NCI-H2227 (cell line): ENCODE measurements at regions not wholly inside any gene's neighbourhood (a gene's known extent, or its start where the extent isn't known, plus 50 kb on each side); places are given as distances from the start of the nearest gene placed in this dataset.

Experiments used
- DNase-seq: peaks from one replicate; lab custom pipeline; 2025; ENCODE audit not compliant: unreplicated experiment; lab: John Stamatoyannopoulos, UW

DNA sequence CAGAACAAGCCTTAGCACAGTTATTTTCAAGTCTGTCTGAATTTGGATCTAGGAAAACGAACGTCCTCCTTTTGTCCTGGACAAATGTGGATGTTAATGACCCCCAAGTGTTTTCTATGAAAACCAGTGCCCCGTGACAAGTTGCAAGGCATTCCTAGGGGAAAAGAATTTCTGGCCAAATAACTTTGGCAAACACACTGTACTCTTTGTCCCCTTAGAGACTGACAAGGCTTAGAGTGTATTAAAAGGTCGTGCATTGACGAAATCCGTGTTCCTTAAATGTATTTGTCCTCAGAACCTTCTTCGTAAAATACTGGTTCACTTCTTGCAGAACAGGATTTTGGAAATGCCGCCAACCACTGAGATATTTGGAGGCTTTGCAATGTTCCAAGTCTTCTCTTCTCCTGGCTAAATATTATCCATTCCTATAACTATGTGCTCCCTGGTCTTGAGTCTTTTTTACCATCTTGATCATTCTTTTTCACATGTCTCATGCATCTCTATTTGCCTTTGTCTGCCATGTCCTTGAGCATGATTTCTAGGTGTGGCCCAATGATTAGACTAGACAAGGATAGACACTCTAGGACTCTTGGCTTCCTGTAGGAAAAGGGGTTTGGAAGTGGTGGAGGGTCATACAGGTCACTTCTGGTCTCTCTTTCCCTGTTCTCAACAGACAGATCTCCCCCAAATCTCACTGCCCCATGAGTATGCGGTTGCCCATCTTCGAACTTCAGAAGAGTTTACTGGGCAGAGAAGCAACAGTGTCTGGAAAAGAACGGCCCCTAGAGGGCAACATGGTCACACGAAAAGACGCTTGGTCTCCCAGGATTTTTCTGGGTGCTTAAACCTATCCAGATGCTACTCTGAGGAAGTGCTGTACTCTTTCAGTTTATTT lies 117.5 kb downstream of the EDEM1 start:
- DNase-seq: peak; percentile 6

DNA sequence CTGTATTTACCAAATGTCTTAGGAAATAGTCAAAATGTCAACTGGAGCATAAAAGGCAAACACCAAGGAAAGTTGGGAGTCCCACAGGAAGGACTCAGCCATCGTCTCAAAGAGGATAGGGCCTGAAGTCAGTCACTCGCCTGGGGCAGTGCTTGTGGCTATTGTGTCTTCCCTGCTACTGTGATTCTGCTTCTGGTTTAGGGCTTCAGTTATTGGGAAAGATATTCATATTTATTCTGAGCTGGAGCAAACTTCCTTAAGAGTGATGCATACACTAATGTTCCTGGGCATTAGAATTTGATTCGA lies 118.1 kb downstream of the EDEM1 start:
- no peak for DNase-seq

DNA sequence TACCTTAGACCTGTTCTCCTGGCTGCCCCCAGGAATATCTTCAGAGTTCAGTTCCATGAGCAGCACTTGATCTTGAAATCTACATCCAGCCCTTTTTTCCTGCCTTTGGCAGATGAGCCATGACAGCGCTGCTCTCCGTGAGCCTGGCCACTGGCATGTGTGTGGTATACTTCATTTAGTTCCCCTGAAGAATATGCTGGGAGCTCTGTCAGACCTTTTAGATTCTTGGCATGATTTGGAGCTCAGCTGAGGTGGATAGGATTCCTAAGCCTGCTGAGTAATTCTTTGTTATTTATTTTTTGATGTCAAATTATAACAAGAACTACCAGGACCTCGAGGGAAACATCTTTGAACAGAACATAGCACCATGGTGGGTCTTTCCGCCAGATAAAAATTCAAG lies 121.7 kb downstream of the EDEM1 start:
- DNase-seq: no peak

DNA sequence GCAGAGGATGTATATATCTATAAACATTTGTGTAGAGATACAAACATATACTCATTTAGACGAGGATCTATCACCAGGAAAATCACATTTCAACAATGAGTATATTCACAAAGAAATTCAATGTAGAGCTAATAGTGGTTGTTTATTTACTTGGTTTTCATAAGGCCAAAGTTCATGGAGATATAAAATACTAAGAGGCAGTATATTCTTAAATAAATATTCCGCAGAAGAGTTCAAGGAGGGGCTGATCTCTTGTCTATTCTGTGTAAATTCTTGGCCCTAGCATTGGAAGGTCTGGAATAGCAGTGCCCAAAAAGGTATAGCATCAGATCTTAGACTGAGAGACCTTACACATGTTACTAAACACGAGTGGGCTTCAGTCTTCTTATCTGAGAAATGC lies 122.1 kb downstream of the EDEM1 start:
- no peak for DNase-seq

DNA sequence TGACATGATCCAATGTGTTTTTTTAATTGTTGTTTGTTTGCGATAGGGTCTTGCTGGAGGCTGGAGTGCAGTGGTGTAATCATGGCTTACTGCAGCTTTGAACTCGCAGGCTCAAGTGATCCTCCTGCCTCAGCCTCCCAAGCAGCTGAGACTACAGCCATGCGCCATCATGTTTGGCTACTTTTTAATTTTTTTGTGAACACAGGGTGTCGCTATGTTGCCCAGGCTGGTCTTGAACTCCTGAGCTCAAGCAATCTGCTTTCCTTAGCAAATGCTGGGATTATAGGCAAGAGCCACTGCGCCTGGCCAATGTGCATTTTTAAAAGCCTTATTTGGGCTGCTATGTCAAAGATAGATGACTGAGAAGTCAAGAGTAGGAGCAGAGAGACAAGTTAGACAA lies 123.0 kb downstream of the EDEM1 start:
- no peak for DNase-seq

DNA sequence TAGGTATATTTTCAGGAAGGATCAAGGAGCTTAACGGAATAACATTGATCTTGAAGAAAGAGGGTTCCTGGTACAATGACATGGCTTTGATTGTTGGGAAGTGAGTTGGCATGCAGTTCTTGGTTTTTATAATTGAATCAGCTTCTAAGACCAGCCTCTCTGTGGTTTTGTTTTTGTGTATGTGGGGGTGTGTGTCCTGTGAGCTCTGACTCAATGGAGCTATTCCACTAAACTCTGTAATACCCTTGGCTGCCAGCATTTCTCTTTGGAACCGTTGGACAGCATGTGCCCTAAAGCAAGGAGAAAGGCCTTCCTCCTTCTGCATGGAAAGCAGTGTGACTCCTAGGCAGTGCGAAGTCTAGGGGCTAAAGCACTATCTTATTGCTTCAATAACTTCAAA lies 124.8 kb downstream of the EDEM1 start:
- no peak for DNase-seq

DNA sequence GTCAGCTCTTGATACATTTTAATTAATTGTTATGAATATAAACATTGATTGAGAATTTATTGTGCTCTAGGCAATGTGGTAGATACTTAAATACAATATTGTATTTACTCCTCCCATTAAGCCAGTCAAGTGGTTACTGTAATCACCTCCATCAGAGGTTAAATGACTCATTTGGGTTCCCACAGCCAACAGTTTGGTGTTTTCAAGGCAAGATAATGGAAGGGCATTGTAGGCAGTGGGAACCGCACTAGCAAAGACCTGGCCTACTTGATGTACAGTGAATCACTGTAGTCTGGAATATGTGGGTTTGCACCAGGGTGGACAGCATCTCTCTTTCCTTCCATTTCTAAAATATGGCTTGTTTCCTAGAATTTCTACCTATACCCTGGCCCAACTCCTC lies 127.4 kb downstream of the EDEM1 start:
- no peak for DNase-seq

DNA sequence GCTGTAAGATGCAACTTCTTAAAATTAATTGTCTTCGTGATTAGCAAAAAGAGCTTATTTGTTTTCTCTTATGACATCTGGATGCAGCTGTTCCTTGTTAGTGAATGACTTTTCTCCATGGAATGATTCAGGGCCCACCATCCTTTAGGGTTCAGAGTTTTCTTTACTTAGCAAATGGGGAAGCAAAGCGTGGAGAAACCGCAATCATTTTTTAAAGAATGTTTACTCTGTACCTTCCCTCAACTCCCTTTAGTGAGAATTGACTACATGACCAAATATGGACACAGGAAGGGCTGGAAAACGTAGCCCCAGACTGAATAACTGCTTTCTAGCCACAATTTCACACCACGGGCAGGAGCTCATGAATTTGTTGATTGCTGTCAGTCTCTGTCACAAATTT lies 130.1 kb downstream of the EDEM1 start:
- DNase-seq: no peak

DNA sequence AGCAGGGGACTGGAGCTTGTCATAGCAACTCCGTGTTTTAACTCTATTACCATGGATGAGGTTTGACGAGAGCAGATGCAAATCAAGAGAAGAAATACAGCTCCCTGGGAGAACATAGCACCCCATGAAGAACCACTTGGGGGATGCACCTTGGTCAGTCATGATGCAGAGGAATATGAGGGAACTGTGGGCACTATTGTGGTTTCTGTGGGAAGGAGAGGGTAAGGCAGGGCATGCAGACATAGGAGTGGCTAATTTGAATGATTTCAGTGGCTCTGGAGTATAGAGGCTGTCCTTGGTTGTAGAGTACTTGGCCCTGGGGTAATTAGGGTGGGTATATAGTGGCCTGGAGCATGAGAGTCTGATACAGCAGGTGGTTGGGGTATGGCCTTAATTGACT lies 131.9 kb downstream of the EDEM1 start:
- DNase-seq: no peak

DNA sequence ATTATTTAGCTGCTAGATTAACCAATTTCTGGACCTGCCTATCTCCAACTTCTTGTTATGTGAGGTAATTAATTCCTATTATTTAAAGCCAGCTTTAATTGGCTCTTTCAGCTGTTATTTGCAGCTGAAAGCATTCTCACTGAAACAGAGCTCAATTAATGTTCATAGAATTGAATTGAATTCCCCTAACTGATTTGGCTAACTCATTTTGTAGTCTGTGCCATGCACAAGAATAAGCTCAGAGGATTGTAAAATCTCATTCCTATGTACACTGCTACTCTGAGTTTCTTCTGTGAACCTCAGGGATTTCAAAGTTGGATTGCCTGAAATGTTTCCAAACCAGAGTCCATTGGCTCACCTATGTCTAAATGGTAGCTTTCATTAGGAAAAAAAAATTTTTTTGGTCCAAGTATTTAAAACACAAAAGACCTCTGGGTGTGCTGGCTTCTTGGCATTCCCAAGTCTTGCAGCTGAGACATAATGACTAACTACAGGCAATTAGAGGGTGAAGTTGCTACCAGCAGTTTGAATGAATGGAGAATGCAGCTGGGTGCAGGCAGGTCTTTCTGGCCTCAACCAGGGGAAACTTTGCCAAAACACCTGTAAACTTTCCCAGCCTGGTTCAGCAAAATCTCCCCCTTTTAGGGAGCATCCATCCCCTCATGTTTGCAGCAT lies 134.3 kb downstream of the EDEM1 start:
- no peak for DNase-seq

DNA sequence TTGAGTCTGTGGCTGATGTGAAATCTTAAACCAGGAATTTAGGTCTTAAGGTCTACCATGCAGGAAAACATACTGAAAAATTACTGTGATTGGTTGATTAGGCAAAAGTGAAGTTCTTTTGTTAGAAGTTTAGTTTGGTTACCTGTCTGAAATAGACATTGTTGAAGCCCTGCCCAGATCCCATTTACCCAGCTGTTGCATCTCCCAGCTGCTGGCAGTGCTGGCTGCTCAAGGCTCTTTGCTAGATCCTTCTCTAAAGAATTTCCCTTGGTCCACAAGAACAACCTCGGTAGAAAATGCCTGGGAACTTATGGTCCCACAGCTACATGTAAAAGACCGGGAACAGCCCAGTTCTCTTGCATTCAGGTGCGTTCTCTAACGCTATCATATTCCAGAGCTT lies 137.3 kb downstream of the EDEM1 start:
- DNase-seq: no peak

DNA sequence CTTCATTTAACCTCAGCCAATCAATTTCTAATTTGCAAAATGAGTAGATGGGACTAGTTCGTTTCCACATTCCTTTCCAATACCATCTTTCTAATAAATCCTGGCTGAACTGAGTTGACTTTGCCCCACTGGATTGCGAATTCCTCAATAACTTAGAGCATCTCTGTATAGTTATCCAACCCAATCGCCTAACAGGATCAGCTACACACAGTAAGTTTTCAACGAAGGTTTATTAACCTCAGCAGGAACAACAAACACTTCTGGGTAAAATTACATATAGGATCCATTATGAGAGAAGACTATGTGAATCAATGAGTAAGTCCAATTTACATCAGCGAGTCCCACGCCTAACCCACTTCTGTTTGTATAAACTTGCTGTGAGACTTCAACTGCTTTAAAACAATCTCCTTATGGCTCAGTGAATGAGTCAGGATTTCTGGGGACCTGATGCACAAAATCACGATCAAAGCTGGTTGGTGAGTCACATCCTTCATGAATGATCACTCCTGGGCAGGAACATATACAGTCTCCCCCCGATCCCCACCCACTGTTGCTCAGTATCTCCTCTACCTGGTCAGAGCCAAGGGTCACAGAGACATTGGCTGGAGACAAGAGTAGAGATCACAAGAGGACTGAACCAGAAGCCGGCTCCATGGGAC lies 142.8 kb downstream of the EDEM1 start:
- no peak for DNase-seq

DNA sequence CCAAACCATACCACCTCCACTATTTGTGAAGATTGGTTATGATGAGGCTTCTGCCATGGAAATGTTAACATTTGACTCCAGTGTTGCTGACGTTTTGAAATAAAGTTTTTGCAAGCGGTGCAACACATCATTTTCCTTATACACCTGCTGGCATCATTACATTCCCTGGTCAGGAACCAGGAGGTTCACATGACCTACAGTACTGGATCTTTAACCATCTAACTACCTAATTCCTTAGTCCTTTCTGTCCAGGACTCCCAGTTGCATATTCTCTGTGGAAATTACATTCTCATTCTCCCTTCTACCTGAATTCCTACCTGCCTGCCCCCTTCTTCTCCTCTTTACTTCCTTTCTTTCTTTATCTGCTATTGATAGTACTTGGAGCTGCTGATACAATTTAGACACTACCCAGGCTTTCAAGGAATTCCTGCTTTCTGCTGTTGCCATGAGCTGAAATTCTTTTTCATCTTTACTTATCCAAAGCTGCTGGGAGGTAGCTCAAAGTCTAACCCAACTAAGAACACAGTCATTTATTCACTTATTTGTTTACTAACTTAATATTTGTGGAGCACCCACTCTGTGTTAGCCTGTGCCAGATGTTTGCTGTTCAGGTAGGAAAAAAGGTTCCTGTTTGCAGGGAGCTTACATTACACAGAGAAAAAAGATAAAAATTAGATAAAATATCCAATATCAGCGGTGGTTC lies 144.2 kb downstream of the EDEM1 start:
- DNase-seq: no peak

DNA sequence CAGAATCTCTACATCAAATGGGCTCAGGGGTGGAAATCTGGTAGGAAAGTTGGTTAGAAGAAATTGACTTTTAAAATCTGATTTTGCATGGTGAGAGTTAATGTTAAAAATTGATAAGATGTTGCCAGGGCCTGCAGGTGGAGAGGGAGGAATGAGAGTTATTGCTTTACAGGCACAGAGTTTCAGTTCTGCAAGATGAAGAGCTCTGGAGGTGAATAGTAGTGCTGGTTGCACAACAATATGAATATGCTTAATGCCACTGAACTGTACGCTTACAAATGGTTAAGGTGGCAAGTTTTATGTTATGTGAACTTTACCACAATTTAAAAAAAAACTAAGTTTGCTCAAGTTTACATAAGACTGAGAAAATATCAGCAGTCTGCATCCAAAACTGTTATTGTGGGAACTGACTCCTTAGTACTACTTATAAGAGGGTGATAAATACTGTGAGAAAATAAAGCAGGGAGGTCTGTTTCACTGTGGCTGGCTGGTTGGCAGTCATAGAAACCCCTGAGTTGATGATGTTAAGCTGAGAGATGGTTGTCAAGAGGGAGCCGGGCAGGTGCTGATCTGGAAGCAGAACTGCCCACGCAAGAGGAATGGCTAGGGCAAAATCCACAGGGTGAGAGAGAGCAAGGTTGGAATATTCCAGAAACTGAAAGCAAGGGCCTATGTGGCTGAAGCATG lies 144.9 kb downstream of the EDEM1 start:
- DNase-seq: no peak

DNA sequence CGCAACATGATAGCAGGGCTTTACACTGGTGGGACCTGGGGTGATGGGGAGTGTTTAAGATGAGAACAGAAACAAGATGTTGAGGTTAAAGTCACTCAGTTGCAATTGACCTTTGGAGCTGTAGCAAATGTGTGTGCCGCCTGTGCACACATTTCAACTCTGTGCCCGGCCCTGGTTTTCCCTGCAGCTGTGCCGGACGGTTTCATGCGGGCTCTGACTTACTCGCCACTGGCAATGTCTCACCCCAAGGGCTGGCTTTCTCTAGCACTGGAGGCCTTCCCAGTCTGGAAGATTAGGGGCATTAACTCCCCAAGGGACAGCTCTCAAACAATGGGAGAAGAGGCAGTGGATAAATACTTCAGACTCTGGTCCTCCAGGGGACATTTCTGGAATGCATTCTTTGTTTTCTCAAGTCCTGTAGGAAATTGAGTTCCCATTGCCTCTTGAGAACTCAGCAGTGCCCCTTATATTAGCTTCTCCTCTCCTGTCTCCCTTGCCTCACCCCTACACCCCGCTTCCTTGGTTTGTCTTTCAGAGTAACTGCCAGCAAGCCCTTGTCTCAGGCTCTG lies 152.5 kb downstream of the EDEM1 start:
- no peak for DNase-seq

DNA sequence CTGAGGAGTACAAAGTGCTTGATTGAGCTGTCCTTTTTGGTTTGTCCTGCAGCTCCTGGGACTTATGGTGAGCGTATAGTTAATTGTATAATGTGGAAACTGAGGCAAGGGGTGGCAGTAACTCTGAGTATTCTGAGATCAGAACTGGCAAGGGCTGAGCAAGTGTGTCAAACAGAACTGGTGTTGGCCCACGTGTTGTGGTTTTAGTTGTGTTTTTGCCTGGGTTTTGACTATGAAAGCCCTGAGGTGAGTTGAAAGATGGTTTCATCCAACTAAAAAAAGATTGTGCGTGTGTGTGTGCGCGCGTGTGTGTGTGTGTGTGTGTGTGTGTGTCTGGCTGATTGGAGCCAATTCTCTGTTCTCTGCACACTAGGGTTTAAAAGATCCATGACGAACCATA lies 154.1 kb downstream of the EDEM1 start:
- DNase-seq: no peak

DNA sequence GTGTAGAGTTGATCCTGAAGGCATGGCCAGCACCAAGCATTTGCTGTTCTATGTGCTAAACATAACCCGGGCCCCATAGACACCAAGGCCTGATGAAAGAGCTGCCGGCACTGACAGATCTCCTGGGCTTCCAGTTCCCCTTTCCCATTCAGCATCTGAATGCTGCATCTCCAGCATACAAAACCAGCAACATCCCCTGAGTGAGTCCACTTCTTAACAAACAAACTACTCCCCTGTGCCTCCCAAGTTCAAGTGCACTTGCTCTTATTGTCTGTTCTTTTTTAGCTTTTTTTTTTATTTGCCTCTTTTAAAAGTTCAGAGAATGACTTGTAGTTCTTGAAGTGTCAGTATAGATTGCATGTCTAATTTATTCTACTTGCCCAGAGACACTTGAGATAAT lies 156.0 kb downstream of the EDEM1 start:
- no peak for DNase-seq

DNA sequence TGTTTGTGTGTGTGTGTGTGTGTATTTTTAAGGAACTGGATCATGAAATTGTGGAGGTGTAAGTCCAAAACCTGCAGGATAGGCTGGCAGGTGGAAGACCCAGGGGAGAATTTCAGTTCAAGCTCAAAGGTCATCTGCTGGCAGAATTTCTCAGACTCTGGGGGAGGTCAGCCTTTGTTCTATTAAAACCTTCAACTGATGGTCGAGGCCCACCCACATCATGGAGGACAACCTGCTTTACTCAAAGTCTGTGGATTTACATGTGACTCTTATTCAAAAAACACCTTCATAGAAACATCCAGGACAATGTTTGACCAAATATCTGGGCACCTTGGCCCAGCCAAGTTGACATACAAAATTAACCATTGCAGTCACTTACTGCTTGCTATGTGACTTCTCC lies 157.2 kb downstream of the EDEM1 start:
- DNase-seq: no peak

DNA sequence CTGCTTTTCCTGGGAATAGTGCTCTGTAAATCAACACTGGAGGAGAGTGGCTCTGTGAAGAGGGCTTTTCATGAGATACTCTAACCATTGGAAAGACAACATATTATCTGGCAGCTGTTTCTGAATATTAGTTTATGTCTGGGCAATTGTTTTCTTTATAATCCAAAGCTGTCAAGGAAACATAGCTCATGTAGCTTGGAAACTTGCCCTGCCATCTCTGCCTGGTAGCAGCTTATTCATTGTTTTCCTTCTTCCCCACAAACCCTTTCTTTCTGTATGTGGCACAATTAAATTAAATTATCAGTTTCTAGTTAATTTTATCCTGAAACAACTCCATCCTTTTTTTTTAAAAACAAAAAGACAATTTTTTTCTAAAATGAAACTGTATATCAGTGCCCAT lies 160.0 kb downstream of the EDEM1 start:
- no peak for DNase-seq

DNA sequence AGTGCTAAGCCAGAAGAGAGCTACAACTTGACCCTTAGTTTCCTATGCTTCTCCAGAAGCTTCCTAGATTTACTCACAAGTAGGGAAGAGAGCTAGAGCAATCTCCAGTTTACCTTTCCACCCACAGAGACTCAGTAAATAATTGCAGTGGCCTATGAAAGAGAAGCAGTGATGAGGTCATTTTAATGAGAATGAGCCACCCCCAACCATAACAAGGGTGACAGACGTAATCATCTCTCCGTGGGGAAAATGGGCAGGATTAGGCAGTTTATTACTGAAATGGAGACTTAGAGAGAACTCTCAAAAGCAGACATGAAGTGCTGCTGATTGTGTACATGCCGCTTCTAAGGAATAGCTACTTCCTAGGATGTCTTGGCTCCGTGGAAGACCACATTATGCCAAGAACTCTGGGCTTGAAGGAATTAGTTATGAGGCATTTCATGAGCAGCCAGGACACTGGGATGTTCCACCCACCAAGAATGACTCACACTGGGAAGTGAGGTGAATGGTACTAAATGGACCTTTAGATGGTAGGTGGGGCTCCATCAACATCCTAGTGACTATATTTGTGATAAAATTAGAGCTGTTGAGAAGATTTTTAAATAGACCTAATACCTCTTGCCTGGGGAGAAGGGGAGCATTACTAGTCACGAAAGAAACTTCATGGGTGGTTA lies 160.9 kb downstream of the EDEM1 start:
- DNase-seq: no peak
